Fibroblast of the aortic adventitia (primary cell): ENCODE measurements at regions not wholly inside any gene's neighbourhood (a gene's known extent, or its start where the extent isn't known, plus 50 kb on each side); places are given as distances from the start of the nearest gene placed in this dataset.
A peak's percentile ranks its signal among the peaks of the same experiment; 100 is the strongest.

Experiments used
- DNase-seq: peaks from one replicate; pipeline ENCODE4 v3.0.0-alpha.2; 2010; ENCODE audit warnings: low read depth
- H3K4me3 ChIP-seq: 2 replicates; pipeline ENCODE4 v1.5.1; 2011; ENCODE audit warnings: low read depth, mild to moderate bottlenecking, control low read depth, low read length, moderate library complexity
- CTCF ChIP-seq: IDR thresholded peaks from 2 replicates; pipeline ENCODE4 v1.5.1; 2011; ENCODE audit warnings: mild to moderate bottlenecking, low read length, control low read depth, inconsistent platforms; ENCODE audit not compliant: insufficient read depth

DNA sequence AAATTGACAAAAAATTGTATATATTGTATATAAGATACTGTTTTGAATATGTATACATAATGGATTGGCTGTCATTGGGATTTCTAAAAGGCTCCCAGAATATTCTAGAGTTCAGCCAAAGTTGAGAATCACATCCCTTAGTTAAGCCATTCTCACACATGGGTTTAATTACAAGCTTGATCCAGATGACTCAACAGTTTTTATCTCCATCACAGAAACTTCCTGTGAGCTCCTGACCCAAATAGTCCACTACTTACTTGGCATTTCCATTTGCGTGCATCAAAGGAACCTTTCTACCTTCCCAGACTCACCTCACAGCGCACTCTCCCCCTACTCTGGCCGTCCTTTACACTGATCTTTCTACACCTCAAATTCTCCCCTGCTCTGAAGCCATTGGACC is 184.8 kb upstream of the ARHGAP20 start:
- peak; percentile 91 for DNase-seq
- no peak for TF ChIP-seq CTCF
- H3K4me3 ChIP-seq: no peak overlapping the region

DNA sequence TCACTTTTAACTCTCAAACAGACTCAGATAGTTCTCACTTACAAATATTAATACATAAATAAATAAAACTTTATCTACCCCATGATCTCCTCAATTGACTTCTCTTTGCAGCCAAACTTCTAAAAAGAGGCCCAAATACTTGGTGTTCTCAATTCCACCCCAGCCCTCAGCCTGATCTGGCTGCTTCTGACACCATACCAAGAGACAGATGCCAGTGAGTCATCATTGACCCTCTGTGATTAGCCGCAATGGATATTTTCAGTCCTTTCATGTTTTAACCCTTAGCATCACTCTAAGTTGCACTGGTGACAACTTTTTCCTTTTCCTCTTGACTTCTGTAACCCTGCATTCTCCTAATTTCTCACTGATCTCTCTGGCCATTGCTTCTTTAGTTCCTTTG is 184.1 kb upstream of the ARHGAP20 start:
- H3K4me3 ChIP-seq: no peak overlapping the region
- no peak for TF ChIP-seq CTCF
- DNase-seq: peak; percentile 86

GRCh38 chr11:110894224-110894623 is 182.0 kb upstream of the ARHGAP20 start:
- TF ChIP-seq CTCF: no peak
- no peak overlapping the region for H3K4me3 ChIP-seq
- no peak for DNase-seq

- no peak for TF ChIP-seq CTCF
- no peak overlapping the region for H3K4me3 ChIP-seq
- DNase-seq: peak; percentile 51
Measured at GRCh38 chr11:110892741-110893285, 180.6 kb upstream of the ARHGAP20 start.

- peak; percentile 73 for DNase-seq
Measured at GRCh38 chr11:110891411-110891810, 179.2 kb upstream of the ARHGAP20 start.

GRCh38 chr11:110890995-110891394 is 178.8 kb upstream of the ARHGAP20 start:
- DNase-seq: no peak
- no peak overlapping the region for H3K4me3 ChIP-seq
- TF ChIP-seq CTCF: no peak

More at GRCh38 chr11:110891411-110891810, 179.2 kb upstream of the ARHGAP20 start:
- no peak for TF ChIP-seq CTCF
- H3K4me3 ChIP-seq: no peak overlapping the region
